DMS153 treated with DMSO at 0.1 percent for 48 hours (cell line): ENCODE measurements at regions not wholly inside any gene's neighbourhood (a gene's known extent, or its start where the extent isn't known, plus 50 kb on each side); places are given as distances from the start of the nearest gene placed in this dataset.
"Not testable (repeated sequence)": the region's sequence is repeated elsewhere in the genome, so short reads cannot be mapped to it uniquely, and the experiment has no call there.

Experiments
- DNase-seq: peaks from one replicate; lab custom pipeline; 2025; ENCODE audit not compliant: unreplicated experiment; lab: John Stamatoyannopoulos, UW

DNA sequence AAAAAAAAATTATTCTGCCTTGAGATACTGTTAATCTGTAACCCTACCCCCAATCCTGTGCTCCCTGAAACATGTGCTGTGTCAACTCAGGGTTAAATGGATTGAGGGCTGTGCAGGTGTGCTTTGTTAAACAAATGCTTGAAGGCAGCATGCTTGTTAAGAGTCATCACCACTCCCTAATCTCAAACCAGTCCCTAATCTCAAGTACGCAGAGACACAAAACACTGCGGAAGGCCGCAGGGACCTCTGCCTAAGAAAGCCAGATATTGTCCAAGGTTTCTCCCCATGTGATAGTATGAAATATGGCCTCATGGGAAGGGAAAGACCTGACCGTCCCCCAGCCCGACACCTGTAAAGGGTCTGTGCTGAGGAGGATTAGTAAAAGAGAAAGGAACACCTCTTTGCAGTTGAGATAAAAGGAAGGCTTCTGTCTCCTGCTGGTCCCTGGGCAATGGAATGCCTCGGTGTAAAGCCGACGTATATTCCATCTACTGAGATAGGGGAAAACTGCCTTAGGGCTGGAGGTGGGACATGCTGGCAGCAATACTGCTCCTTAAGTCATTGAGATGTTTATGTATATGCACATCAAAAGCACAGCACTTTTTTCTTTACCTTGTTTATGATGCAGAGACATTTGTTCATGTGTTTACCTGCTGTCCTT is 402.6 kb downstream of the TBC1D32 start:
- DNase-seq, result not testable (repeated sequence)

DNA sequence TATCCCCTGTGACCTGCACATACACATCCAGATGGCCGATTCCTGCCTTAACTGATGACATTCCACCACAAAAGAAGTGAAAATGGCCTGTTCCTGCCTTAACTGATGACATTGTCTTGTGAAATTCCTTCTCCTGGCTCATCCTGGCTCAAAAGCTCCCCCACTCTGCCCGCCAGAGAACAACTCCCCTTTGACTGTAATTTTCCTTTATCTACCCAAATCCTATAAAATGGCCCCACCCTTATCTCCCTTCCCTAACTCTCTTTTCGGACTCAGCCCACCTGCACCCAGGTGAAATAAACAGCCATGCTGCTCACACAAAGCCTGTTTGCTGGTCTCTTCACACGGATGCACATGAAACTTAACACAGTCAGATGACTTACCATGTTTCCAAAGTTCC is 403.8 kb downstream of the TBC1D32 start:
- DNase-seq, result not testable (repeated sequence)

DNA sequence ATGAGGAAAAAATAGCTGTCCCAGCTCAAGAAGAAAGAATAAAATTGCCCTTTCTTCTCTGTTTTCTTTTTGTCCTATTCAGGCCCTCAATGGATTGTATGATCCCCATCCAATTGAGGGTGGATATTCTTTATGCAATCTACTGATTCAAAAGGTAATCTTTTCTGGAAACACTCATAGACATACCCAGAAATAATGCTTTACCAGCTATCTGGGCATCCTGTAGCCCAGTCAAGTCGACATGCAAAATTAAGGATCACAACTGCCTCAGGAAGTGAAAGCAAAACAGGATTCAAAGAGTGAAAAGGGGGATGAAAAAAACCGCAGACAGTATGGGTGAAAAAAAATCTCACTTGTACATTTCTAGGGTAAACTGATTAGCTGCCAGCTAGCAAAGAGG is 410.1 kb downstream of the TBC1D32 start:
- no peak for DNase-seq

DNA sequence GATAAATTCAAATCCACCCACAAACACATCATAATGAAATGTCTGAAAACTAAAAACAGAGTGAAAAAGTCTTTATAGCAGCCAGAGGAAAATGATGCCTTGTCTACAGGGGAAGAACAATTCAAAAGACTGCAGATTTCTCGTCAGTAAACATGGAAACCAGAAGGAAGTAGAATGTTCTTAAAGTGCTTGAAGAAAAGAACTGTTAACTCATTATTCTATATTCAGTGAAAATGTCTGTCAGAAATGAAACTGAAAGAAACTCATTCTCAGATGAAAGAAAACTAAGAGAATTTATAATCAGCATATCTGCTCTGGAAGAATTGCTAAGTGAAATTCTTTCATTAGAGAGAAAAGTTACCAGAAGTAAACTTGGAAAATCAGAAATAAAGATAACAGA is 416.1 kb downstream of the TBC1D32 start:
- no peak for DNase-seq

DNA sequence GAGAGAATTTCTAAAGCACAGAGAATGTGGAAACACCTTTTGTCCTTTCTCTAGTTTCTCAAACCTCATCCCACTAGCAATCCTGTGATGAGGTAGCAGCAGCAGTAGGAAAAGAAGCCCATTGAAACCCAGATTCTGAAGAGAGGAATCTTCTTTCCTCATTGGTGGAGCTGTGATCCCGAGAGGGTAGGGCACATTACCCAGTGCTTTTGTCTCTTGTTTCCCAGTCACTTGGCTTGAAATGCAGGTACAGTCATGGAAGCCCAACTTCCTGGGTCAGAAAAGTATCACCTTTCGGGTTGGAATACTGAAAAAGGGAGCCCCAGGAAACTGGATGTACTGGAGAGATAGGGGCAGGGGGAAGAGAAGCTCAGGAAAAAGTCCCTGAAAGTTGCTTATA is 417.4 kb downstream of the TBC1D32 start:
- no peak for DNase-seq

DNA sequence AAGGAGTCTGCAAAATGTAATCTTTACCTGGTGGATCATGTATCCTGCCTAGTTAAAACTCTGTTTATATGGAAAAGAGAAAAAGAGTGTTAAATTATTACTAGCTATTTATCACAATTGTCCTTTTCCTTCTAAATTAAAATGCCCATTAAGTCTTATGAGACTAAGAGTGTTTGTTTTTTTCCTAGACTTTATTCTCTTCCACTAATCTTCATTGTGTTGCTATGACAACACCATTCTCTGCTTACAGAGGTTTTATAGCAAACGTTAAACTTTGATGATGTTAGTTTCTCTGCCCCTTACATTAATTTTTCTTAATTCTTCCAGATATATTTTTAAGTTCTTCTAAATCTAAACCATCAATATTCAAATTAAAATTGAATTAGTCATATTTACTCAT is 420.8 kb downstream of the TBC1D32 start:
- no peak for DNase-seq

DNA sequence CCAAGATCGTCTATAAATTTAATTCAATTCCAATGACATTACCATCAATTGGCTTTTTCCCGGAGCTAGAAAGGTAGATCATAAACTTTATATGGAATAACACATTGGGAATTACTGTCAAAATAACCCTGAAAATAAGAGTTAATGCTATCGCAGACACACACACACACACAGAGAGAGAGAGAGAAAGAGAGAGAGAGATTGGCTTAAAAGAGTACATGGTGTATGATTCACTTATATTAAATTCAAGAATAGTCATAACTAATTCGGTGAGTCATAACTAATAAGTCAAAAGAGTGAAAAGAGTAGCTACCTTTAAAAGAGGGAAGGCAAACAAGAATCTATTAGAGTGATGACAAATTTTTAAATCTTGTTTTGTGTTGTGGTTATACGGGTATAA is 425.5 kb downstream of the TBC1D32 start:
- DNase-seq, result no peak

DNA sequence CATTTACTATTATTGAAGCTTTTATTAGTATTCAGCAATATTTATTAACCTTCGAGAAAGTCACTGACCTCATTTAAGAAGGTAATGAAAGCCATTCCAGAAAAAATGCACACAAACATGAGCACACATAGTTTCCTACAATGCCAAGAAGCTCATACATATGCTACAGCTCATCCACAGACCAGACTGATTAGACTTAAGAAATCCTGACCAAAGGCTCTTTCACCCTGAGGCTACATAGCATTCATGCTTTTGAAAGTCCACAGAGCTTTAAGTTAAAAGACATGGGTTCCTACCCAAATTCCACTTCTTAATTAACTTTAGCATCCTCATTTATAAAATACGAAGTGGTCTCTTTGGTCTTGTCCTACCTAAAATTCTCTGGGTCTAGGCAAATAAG is 430.4 kb downstream of the TBC1D32 start:
- no peak for DNase-seq

DNA sequence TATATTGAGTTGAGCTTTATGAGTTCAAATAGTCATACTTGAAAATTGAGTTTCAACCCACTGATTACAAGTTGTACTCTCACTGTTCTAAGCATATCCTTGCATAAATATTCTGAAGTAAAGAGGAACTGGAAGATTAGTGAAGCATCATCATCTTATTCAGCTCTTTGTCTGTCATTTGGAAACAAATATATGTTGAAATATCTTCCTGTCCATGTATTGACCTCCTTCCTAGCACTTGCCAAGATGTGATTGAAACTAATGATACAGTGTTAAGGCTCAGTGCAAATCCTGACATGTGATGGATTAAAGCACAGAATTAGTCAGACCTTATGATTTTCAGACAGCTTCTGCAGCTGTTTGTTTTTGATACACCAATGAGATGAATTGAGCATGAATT is 434.3 kb downstream of the TBC1D32 start:
- no peak for DNase-seq

DNA sequence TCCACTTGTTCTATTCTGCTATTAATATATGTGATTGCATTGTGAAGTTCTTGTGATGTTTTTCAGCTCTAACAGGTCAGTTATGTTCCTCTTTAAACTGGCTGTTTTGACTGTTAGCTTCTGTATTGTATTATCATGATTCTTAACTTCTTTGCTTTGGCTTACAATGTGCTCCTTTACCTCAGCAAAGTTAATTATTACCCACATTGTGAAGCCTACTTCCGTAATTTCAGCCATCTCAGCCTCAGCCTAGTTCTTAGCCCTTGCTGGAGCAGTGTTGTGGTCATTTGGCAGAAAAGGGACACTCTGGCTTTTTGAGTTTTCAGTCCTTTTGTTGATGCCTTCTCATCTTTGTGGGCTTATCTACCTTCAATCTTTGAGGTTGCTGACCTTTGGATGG is 440.2 kb downstream of the TBC1D32 start:
- no peak for DNase-seq

DNA sequence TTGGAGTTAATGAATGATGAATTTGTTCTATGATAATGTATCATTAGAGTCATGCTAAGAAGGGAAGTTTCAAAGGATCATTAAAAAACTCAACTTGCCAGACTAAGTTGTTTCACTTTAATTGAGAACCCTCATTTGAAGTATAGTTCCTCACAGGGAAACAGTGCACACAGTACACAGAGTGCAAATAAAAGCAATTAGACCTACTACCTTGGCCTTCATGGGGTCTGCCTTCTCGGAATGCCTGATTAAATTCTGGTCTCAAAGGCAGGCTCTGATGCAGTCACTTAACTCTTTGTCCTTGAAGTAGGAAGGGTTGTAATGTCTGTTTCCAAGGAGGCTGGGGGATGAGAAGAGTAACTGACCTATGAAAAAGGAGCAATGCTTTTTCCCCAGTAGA is 457.3 kb downstream of the TBC1D32 start:
- DNase-seq, result no peak

DNA sequence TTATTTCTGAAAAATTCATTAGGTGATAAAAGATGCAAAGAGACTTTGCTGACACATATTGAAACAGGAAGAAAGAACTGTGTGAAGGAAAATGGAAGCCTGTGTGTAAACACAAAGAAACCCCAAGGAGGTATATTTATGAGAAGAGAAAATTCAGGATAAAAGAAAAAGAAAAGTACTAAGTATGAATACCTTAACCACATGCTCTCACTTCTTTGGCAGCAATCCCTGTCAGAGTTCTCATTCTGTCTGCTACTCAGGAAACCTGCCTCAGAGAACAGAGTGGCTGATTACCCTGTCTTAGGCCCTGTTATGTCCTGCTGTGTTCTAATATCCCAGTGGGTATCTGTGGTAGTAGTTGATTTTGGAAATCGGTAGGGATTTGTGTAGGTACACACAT is 457.9 kb downstream of the TBC1D32 start:
- DNase-seq, result no peak

DNA sequence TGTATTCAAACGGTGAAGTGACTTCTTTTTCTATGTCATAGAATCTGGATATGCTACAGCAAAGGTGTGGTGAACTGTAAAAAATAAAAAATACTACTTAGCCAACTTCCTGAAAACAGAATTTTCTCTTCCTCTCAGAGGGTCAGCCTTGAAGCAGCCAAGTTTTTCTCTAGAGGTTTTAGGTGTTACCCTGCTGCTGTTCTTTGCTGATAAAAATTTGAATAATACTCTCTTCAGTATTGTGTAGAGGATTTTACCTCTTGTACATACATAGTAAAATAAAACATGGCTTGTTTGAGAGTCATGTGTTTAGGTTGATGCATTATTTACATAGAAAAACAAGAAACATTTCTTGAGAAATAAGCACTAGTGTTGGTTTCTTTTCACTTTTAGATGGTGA is 458.4 kb downstream of the TBC1D32 start:
- no peak for DNase-seq

DNA sequence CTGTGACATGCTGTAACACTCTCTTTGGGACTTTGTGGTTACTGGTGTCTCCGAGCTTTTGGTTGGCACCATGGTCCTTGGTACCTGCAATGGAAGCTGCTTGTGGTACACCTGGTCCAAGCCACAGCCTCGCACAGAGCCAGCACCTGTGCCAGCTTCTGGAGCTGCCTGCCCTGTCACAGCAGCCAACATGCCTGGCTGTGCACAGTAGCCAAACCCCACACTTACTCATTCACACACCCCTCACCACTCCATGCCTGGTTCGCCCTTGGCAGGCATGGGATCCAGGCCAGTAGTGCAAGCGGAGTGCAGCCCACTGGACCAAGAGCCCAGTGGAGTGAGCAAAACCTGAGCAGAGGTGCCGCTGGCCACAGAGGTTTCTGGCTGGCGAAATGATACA is 459.9 kb downstream of the TBC1D32 start:
- no peak for DNase-seq

DNA sequence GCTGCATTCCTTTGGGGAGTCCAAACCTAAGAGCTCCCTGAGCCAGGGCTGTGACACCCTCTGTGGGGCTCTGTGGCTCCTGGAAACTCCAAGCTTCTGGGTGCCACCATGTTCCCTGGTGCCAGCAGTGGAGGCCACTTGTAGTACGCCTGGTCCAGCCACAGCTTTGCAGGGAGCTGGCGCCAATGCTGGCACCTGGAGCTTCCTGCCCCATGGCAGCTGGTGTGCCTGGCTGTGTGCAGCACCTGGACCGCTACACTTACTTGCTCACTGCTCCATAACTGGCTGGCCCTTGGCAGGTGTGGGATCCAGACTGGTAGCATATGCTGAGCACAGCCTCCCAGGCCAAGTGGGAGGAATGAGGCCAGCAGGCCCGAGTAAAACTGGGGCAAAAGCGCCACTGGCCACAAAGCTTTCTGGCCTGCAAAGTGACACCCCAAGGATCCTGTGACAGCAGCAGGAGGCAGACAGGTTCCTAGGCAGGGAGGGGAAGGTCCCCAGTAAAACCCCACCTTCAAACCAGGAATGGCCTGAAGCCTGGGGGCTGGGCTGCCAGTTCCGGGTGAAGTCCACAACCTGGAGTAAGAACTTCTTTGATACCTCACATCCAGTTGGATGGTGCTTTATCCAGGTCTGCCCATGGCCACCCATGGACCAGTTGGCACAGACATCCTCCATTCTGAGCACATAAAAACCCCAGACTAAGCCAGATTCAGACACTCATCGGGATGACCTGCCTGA is 461.0 kb downstream of the TBC1D32 start:
- no peak for DNase-seq

DNA sequence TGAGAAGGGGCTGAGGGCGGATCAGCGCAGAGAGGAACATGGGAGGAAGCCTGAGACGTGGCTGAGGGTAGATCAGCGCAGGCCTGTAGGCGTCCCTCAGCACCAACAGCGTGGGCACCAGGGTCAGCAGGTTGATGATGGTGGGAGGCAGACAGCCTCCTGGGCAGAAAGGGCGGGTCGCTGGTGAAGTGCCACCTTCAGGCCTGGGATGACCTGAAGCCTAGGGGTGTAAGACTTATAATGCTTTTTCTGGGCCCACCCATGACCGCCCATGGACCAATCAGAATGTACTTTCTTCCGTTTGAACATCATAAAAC is 462.1 kb downstream of the TBC1D32 start:
- DNase-seq, result no peak

DNA sequence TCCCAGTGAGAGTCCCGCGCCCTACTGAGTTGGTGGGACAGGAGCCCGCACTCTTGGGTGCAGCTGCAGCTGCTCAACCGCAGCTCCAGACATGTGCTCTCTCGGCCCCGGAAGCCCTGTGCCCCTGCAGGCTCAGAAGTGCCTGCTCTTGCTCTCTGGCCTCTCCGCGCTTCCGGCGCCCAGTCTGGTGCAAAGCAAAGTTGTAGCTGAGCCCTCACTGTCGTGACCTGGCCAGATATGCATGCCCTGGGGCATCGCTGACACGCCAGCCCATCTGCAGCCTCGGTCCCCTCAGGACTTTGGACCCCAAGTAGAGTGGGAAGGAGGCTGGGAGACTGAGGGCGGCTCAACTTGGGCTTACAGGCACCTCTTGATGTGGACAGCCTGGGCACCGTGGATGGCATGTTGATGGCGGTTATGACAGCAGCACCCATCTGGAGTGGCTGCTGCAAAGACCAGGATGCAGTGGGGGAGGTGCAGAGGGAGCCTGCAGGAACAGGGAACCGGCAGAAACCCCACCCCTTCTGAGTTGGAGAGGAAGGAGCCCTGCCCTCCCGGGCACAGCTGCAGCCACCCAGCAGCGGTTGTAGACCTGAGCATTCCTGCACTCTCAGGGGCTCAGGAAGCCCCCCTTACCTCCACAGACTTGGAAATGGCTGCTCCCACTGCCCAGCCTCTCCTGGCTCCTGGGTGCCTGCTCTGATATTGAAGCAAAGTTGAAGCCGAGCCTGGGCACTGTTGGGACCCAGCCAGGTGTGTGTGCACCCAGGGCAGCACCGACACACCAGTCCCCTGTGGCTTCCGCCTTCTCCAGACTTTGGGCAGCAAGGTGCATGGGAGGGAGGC is 462.6 kb downstream of the TBC1D32 start:
- DNase-seq, result no peak

DNA sequence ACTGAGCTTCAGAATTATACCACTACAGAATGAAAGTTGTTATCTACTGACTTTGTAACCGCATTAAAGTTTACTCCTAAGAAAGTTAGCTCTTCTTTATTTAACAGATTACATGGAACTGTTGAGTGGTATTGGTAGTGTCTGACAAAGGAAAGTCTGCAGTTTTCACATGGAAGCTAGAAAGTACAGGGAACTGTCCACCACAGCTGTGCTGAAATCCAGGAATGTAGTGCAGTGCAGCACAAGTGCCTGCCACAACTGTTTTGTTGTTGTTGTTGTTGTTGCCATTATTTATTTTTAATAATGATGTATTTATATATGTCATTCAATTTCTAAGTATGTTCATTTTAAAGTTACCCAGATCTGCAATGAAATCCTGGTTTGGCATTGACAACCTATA is 464.9 kb downstream of the TBC1D32 start:
- no peak for DNase-seq

DNA sequence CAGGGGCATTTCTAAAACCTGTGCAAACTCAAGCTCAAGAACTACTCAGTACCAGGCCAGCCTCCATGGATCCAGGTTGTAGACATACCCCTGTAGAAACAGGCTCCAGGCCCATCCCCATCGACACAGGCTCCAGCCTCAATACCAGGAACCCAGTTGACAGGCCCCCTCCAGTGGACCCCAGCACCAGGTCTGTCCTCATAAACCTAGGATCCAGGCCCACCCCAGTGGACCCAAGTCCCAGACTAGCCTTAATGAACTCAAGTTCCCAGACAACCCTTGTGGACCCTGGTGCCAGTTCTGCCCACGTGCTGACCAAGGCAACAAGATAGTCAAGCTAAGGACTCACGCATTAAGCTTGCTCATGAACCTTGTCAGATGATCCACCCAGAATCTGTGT is 476.9 kb downstream of the TBC1D32 start:
- no peak for DNase-seq

DNA sequence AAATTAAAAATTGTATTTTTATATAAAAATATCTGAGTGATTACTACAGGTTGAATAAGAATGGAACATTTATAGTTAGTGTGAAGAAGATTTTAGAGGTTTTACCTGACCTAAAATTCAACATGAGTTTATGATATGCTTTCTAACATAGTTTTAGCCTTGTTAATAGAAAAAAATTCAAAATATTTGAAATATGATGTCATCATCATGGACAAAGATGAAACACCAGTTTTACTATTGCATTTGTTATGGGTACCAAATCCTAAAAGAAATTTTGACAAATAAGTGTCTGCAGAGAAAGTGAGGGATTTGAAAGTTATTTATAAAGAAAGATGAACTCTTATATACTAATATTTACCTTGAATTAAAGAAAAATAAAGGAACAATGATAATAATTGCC is 479.7 kb downstream of the TBC1D32 start:
- DNase-seq, result no peak

DNA sequence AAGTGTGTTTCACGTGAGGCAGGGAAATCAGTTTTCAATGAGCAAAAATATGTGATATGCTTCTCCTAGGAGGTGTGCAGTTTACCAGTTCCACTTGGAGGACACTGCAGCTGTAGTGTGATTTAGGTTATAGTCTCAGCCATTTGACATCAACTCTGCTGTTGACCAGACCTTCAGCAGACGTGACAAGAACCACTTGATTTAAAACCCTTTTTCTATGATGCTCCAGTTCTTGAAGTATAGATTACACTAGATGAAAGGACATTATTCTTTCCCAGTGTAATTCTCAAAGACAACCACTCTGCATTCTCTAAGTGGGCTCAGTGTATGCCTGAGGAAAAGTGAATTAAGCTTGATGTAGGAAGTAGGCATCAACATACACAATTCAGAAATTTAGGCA is 480.8 kb downstream of the TBC1D32 start:
- no peak for DNase-seq

DNA sequence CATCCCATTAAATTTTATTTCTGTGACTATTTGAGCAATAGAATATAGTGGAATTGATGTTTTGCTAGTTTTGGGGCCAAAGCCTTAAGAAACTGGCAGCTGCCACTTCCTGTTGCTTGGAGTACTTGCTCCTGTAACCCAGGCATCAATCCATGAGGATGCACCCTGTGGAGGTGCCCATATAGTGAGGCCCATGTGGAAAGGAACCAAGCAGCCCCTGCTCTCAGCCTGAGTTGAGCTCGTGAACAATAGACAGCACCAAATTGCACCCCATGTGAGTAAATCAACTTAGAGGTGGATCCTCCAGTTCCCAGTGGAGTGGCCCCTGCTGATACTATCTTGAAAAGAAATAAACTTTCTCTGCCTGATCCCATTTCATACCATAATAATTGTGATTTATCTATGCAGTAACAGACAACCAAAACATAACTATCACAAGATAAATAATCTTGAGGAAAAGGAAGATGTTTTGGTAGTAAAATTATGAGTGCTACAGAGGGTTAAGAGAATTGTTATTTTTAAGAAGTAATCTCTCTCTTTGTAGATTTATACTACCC is 481.9 kb downstream of the TBC1D32 start:
- DNase-seq, result no peak
